ENCODE measurements at regions not wholly inside any gene's neighbourhood (a gene's known extent, or its start where the extent isn't known, plus 50 kb on each side); places are given as distances from the start of the nearest gene placed in this dataset.

GRCh38 chr9:16145196-16145950, 592.5 kb downstream of the CCDC171 start:
- no peak for TF ChIP-seq CTCF (IDR thresholded peaks at IDR 0.05)
- TF ChIP-seq POLR2A (IDR thresholded peaks at IDR 0.05): no peak

Data from right lobe of liver (tissue), 4 donors.